ENCODE measurements at regions not wholly inside any gene's neighbourhood (a gene's known extent, or its start where the extent isn't known, plus 50 kb on each side); places are given as distances from the start of the nearest gene placed in this dataset.
"Not testable (repeated sequence)": the region's sequence is repeated elsewhere in the genome, so short reads cannot be mapped to it uniquely, and the experiment has no call there.

GRCh38 chr20:1809611-1810510 is 85.3 kb upstream of the SIRPA start:
- DNase-seq, result no peak

- no peak for DNase-seq
Measured at GRCh38 chr20:1809131-1809572, 86.1 kb upstream of the SIRPA start.

- DNase-seq, result no peak
Measured at GRCh38 chr20:1808101-1808500, 87.1 kb upstream of the SIRPA start.

GRCh38 chr20:1807394-1807793 is 87.8 kb upstream of the SIRPA start:
- DNase-seq, result no peak

GRCh38 chr20:1806456-1806855 is 88.8 kb upstream of the SIRPA start:
- DNase-seq, result no peak

GRCh38 chr20:1805816-1806215 is 89.4 kb upstream of the SIRPA start:
- no peak for DNase-seq

GRCh38 chr20:1805161-1805581 is 90.0 kb upstream of the SIRPA start:
- DNase-seq, result no peak

GRCh38 chr20:1804554-1804956 is 90.7 kb upstream of the SIRPA start:
- DNase-seq, result no peak

GRCh38 chr20:1803932-1804501 is 91.2 kb upstream of the SIRPA start:
- DNase-seq, result no peak

- peak in 1 of 2 experiments; percentile 17 for DNase-seq
Measured at GRCh38 chr20:1803061-1803931, 91.9 kb upstream of the SIRPA start.

- peak in 1 of 2 experiments; percentile 63 for DNase-seq
Measured at GRCh38 chr20:1802385-1803060, 92.7 kb upstream of the SIRPA start.

GRCh38 chr20:1801929-1802306 is 93.3 kb upstream of the SIRPA start:
- DNase-seq, result no peak

GRCh38 chr20:1801225-1801928 is 93.8 kb upstream of the SIRPA start:
- no peak for DNase-seq

- DNase-seq, result peak in 1 of 2 experiments; percentile 54
Measured at GRCh38 chr20:1800777-1801176, 94.4 kb upstream of the SIRPA start.

GRCh38 chr20:1800180-1800579 is 95.0 kb upstream of the SIRPA start:
- peak; percentile 32 to 70 for DNase-seq

- DNase-seq, result not testable (repeated sequence)
Measured at GRCh38 chr20:1799746-1800145, 95.5 kb upstream of the SIRPA start.

- DNase-seq, result no peak
Measured at GRCh38 chr20:1798982-1799381, 96.2 kb upstream of the SIRPA start.

GRCh38 chr20:1793821-1794220 is 101.4 kb upstream of the SIRPA start:
- no peak for DNase-seq

- no peak for DNase-seq
Measured at GRCh38 chr20:1792274-1792673, 102.9 kb upstream of the SIRPA start.

- DNase-seq, result no peak
Measured at GRCh38 chr20:1790386-1790785, 104.8 kb upstream of the SIRPA start.

GRCh38 chr20:1788044-1788443 is 107.2 kb upstream of the SIRPA start:
- no peak for DNase-seq

GRCh38 chr20:1786486-1786885 is 108.7 kb upstream of the SIRPA start:
- no peak for DNase-seq
